ENCODE measurements at regions not wholly inside any gene's neighbourhood (a gene's known extent, or its start where the extent isn't known, plus 50 kb on each side); places are given as distances from the start of the nearest gene placed in this dataset.

DNA sequence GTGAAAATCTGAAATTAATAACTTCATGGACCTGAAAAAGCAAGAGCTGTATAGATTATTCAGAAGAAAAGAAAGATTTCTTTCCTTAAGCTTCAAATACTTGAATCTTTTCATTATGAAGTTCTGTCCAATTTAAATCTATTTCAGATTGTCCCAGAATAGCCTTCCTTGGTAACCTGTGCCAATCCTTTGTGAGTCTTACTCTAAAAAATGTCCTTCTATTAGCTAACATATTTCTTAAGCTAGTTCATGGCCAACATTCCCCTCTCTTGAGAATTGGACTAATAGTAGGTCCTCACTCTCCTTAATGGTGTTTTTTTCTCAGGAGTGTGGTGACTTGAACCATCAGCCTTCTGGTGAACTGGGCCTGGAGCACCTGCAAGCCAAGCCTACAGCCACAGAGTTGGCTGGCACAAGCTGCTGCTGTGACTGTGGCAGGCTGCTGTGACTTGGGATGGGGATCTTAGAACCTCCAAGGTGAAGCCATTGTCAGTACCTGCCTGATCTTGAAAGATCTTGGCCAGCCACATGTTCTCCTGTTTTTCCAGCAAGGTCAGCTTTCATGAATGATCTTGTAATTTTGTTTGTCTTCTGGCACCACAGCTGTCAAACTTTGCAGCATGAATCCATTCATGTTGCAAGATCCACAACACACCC lies 262.6 kb upstream of the MAP3K1 start:
- no peak for DNase-seq

DNA sequence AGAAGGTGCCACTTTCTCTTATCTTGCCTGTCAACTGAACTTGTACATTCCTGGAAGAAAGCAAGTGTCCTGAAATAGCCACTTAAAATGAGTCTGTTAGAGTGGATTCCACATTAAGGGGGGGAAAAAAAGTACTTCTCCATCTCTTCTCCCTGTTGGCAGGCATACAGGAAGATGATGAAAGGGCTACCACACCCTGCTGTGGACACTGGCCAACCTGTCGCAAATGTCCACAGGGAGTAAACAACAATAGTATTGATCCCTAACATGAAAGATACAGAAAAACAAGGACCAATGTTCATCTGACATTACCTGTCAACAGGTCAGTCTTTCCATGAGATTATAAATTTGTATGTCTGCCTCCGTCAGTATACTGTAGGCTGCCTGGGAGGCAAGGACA lies 265.1 kb upstream of the MAP3K1 start:
- DNase-seq, result no peak

DNA sequence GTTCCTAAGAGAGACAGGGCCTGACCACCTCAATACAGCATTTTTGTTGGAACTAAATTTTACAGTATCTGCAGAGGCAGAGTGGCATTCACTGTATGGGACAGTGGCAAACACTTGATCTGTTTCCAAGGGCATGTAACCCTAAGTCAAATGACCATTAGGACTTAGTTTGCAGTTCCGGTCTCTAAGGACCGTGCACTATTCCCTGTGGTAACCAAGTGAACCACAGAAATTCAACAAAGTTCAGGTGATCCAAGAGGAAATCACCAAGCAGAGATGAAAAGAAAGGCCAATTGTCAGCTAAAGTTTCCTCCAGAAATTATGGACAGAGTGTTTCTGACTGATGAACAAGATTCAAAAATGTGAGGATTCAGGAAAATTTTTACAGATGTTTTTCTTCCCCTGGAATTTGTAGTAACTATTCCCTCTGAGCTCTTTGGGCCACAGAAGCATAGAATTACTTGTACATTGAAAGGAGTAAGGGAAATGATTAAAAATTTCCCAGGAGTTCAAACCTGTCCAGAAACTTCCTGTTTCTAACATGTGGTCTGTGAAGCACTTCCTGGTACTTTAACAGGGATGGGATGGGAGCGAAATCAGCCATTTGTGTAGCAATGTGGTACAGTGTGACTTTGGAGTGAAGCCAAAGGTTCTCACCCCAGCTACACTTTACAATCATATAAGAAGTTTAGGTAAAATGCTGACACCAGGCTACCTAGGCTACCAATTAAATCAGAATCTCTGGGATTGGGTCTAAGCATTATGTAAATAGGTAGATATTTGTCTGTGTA lies 266.1 kb upstream of the MAP3K1 start:
- no peak for DNase-seq

DNA sequence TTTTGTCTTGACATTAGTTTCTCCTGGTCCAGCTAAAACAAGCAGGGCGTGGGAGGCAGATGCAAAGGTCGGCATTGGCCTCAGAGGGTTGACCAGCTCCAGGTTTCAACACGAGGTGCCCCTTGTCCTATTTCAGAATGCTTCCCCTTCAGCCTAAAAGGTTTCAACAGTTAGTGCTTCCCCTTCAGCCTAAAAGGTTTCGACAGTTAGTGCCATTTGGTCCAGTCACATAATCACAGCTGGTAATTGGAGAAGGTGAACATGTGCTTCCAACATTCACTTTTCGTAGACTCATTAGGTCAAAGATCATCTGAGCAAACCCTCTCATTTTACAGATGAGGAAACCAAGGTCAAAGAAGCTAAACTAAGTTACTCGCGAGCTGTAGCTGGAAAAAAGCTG lies 270.3 kb upstream of the MAP3K1 start:
- DNase-seq, result no peak

DNA sequence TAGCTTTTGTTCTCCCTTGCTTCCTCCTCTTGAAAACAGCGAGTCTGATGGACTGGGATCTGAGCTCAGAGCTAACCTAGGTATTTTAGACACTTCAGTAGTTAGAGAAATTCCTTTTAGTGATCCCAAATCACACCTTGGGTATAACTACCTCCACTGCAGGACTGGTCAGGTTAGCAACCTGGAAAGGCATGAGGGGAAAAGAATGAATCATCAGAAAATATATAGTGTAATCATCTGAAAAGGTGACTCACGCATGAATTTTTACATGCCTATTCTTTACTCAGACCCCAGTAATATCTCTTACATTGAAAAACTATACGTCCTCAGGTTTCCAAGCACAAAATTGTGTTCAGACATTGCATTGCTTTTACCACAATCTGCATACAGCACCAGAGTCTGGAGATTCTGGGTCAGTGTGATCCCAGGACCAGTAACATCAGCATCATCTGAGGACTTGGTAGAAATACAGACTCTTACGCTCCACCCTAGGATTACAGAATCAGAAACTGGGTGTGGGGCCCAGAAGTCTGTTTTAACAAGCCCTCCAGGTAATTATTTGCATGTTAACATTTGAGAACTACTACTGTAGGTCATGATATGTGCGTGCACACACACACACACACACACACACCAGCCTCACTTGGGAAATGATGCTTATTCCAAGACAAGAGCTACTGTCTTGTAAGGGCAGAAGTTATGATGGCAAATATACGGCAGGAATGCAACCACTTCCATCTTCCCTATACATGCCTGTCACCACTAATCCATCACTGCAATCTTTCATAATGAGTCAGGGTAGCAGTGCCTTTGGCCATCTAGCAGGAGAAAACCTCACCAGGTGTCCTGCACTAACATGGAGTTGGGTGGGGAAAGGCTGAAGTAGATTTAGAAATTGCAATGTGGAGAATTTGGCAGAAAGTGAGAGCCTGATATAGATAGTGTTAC lies 271.6 kb upstream of the MAP3K1 start:
- no peak for DNase-seq

DNA sequence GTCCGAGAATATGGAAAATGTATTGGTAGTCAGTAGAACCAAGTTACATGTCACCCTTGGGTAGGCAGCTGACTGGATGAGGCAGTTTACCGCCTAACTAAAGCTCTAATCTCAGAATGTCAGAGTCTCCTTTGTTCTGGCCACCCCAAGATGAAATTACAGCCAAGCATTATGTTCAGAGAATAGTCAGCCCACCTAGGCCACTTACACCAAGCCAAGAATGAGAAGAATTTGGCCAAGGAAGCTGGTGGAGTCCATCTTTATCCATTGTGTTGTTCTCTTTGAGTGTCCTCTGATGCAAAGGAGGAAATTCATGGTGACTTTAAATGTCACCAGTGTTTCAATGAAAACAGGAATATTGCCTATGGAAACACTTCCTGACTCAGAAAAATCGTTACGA lies 275.1 kb upstream of the MAP3K1 start:
- no peak for DNase-seq

DNA sequence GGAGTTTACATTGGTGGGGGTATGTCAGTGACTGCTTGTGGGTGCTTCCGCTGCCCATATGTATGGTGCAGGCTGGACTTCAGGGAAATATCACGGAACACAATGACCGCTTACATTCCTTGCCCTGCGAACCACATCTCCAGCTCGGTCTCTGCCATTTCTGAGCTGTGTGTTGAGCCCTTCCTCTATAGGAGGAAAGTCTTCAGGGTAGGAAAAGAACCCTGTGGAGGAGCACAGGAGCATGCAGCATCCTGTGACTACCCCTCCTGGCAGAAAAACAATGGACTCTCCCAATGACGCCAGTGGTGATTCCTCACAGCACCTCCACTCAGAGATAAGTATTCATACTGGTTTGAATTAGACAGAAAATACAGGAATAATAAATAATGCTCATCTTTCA lies 276.8 kb upstream of the MAP3K1 start:
- DNase-seq, result no peak

DNA sequence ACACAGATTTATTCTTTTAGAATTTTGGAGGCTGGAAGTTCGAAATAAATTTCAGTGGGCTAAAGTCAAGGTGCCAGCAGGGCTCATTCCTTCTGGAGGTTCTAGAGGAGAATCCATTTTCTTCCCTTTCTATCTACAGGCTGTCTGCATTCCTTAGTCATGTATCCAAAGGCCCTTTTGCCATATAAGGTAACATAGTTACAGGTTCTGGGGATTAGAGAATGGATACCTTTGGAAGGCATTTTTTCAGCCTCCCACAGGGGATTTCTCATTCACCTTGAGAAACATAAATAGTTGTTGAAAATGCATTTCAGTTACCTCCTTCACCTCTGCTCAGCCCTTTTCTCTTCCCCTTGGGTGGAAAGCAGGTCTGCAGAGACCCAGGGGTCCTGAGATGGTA lies 280.0 kb upstream of the MAP3K1 start:
- no peak for DNase-seq

DNA sequence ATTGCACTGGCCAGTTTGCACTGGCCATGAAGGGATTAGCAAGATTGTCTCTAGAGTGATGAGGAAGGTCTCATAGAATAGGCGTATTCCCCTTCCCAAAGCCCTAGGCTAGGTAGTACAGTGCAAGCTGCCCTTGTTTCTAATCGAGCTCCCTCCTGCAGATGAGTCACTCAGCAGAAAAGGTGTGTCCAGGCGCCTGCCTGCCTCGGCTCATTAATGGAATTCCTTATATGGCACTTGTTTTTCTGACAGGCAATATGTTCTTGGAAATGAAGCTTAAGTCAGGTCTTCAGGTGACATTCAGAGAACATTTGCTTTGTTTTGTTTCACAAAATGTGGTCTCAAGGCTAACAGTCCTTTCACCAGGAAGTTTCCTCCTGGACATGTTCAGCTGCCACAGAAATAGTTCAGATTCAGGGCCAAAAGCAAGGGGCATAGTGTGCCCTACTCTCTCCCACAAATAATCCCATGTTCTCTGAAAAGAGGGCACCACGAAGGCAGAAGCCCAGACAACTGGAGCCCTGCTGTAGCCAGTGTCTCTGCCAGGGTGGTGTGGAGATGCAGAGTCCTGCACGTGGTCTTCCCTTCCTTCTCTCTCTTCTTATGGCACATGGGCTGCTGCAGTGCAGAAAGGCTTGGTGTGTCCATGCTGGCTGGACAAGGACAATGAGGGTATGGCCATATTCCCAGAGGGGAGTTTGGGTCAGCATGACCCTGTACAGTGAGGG lies 281.1 kb upstream of the MAP3K1 start:
- no peak for DNase-seq

DNA sequence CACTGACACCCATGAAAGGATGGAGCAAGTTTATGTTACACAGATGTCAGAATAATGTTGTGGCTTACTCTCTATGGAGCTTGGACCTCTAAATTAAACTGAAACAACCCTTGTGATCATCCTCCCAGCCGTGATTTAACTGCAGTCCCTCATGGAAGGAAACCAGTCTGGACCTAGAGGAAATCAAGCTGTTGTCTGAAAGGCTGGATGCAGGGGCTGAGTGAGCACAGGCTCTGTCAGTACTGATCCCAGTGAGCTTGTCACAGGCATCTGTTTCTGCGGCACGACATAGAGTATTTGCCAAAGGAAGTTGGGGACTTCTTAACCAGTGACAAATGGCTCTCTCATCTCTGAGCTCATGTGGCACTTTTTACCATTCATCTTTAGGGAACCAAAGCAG lies 282.9 kb upstream of the MAP3K1 start:
- DNase-seq, result peak in 3 of 56 donors; percentile 1 to 10 (median 5)

DNA sequence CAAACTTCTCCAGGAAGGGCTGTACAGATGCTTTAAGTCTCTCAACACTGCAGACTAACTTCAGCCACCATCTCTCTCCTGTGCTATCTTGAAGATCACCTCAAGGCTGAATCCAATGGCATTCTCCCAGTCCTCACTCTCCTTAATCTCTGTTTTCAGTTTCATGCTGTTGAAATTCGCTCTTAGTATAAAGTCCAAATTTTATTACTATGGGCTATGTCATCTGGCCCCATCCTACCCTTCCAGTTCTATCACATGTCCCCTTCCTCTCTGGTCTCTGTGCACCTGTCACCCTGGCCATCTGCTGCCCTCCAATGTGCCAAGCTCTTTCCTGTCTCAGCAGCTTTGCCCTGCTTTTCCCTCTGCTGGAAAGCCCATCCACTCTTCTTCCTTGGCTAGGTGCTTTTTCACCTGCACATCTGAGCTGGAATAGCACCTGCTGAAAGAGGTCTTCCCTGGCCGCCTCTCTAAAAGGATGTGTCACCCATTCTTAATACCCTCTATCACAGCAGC lies 284.7 kb upstream of the MAP3K1 start:
- no peak for DNase-seq

DNA sequence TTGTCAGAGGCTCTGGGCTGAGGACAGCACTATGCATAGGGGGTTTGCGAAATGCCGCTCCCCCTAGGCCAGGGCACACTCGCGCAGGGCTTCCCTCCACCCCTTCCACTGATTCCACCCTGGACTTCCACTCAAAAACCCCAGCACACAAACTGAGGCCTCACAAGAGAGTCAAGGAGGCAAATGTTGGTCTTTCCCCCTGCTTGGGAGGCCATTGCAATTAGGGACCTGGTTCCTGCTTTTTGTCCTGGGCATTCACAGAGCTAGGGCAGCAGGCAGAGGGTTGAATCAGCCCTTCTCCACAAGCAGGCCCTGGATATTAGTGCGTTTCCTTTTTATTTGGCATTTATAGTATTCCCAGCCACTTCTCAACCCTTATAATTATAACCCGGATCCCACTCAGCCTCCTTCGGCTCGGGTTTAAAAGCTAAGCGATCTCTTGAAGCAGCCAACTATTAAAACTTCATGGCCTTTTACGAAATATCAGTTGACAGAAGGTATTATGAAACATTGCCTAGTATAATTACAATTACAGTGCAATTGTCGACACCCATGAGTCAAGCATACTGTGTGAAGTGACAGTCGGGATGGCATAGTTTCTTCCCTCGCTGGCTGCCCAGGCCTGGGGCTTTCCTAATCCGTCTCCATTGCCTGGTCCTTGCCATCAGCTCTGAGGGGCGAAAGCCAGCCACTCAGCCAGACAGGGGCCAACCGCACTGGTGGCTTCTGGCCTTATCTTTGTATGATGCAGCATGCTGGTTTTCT lies 285.5 kb upstream of the MAP3K1 start:
- no peak for DNase-seq

DNA sequence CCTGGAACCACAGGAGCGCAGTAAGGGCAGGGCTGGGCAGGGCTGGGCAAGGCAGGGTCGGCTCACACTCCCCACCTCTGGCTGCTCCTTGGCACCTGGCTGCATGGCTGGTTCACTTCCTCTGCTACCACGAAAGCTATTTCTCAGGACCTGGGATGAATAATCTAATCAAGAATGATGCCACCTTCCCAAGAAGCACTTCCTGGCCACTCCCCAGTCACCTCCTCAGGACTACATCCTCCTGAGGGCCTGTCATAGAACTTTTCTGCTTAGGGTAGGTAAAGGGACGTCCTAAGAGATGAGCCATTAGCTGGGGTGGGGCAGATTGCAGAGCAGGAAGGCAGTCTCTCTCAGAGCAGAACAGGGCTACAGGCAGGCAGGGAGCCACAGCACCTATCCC lies 288.2 kb upstream of the MAP3K1 start:
- no peak for DNase-seq

DNA sequence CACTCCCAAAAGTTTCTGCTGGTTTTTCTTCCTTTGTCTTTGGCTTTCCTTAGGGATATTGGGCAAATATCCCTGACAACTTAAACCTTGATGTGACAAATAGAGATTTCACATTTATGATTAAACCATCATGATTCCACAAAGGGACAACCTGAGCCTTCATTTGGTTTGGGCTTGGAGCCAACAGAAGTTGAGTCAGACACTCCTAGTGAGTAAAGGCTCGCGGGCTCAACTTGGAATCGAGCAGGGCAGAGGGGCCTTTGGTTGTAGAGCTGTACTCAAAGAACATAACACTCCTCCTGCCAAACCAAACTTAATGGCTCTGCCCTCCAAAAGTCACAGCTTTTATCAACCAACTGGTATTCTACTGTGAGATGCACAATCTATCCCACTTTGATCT lies 290.2 kb upstream of the MAP3K1 start:
- DNase-seq, result no peak

DNA sequence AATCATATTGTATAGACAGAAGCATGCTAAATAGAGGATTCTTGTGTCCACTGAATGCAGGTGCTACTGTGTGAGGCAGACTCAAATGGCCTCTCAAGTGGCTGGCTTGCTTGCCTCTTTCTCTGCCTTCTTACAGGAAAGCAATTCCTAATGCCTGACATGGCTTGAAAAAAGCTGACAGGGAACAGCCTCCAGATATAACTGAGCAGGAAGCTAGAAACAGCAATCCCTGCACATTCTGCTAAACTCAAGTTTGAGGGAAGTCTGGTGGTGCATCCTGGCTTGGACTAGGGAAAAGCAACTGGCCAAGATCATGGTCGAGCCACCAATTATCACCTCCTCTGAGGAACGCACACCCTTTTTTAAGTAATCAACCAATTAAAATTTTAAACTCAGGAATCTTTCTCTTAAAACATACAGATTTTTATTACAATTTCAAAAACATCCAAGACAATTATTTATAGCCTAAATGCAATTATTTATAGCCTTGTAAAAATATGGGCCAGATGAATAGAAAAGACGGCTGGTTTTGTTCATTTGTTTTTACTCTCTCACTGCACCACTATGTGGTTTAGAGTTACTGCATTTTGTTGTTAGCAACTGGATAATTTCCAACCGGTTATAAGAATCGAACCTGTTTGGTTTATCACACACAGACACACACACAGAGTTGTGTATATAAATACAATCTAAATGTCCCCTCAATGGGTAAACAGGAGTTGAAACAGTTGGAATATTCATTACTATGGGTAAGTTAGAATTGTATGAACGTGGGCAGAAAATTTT lies 290.9 kb upstream of the ANKRD55 start:
- no peak for DNase-seq

DNA sequence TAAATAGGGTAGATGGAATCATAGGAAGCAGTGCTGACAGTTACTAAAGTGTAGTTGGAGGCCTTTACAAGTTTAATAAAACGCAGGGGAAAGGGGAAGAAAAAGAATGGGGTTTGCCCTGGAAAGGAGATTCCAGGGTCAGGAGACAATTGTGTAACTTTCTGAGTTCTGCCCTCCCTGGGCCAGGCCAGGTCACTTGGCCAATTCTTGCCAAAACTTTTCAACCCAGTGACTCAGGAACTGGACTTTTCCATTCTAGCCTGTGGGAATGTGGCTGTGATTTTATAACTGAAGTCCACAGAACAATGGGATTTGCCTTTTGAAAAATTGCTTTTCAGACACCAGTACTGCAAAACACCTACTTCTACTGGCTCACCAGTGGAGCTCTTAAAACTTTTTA lies 289.8 kb upstream of the ANKRD55 start:
- DNase-seq, result no peak

DNA sequence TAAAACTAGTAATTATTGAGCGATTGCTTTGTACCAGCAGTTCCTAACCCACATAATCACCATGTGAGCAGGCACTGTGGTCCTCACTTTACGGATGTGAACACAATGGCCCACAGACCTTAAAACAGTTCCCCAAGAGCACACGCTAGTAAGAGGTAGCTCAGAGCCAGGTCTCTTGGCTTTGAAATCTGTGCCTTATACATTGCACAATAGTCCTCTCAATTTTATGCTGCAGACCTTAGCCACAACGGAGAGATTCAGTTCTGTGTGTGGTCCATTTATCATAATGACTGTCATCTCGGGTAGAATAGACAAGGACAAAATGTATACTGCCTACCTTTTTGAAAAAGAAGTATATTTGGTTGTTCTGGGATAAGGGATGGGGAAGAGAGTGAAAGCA lies 289.0 kb upstream of the ANKRD55 start:
- DNase-seq, result no peak

DNA sequence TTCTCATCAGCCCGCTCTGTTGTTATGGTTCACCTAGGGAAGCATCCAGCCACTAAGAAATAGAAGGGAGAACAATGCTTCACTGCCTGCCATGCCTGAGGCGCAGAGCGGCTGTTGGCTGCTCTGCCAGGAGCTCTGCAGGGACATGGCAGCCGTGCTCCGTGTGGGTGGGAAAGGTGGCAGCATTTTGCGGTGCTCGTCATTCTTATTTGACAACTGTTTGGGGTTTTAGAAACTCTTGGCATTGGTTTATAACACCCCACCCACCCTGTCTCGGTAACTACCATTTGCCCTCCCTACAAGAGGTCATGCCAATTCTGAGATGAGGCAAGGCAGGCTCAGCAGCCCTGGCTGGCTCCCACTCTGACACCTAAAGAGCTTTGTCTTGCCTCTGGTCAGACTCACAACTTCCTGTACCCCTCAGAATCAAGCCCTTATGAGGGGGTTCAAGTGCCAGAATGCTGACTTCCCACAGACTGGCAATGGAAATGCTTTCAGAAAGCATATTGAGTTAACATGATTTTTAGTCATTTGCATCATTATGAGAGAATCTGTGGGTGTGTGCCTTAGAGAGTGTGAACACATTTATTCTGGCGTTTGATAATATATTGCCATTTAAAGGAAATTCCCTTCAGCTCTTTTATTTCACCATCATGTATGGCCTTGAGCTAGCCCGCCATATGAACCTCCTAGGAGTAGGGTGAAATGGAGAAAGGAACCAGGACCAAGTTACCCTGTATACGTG lies 288.0 kb upstream of the ANKRD55 start:
- peak in 9 of 56 donors; percentile 3 to 50 (median 13) for DNase-seq

DNA sequence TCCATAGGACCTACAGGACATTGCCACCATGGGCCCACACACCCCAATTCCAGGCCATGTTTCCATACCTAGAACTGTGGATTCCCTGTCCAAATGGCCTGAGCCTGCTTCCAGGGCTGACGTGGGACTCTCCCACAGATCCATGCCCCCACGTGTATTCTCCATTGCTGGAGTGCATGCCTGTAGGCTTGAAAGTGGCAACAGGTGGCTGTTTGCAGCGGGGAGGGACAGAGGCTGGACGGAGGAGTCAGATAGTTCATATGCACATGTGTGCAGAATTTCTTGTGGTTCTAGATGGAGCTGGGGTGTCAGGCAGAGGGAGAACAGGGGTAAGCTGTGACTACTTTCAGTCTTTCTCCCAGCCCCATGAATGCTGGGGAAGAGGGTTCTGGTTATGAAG lies 285.7 kb upstream of the ANKRD55 start:
- no peak for DNase-seq
